OCI-LY7 (cell line): ENCODE measurements at regions not wholly inside any gene's neighbourhood (a gene's known extent, or its start where the extent isn't known, plus 50 kb on each side); places are given as distances from the start of the nearest gene placed in this dataset.
"Not testable (repeated sequence)": the region's sequence is repeated elsewhere in the genome, so short reads cannot be mapped to it uniquely, and the experiment has no call there.

ENCODE experiments used
- CTCF ChIP-seq: fragments of 200-600 bp; sonication (generic); conservative IDR thresholded peaks from 2 replicates; pipeline ENCODE4 v1.5.1; 2014; ENCODE audit warnings: mild to moderate bottlenecking, antibody characterized with exemption, low read length, moderate library complexity, mixed read lengths
- EZH2phosphoT487 ChIP-seq: fragments of 200-600 bp; sonication (generic); IDR thresholded peaks from 2 replicates; pipeline ENCODE4 v1.6.1; 2018; ENCODE audit warnings: low read depth, borderline replicate concordance, mild to moderate bottlenecking, mixed run types, antibody characterized with exemption, low read length, moderate library complexity, mixed read lengths

- TF ChIP-seq CTCF, EZH2phosphoT487: not testable (repeated sequence)
Measured at GRCh38 chr13:42496926-42497554, 76.9 kb upstream of the TNFSF11 start.
